Endothelial cell of umbilical vein (primary cell): ENCODE measurements at regions not wholly inside any gene's neighbourhood (a gene's known extent, or its start where the extent isn't known, plus 50 kb on each side); places are given as distances from the start of the nearest gene placed in this dataset.

Experiments used
- BruUV-seq: library from RNA; stranded (reverse); fragments of 400-500 nt; replicated peaks from 2 replicates; lab custom pipeline; 2021; lab: Mats Ljungman, UMichigan
- CTCF ChIA-PET: fragments of 300-600, 350-600 bp; sonication (Branson Sonifier 250); formaldehyde crosslinking; loops from one replicate; lab custom pipeline; 2021; ENCODE audit warnings: antibody characterized with exemption, inconsistent platforms; lab: Charles Lee
- POLR2A ChIA-PET: fragments of 300-600, 350-600 bp; sonication (Branson Sonifier 250); formaldehyde crosslinking; loops from one replicate; lab custom pipeline; 2021; ENCODE audit warnings: antibody characterized with exemption, inconsistent platforms; lab: Charles Lee
- DNase-seq: peaks from one replicate; pipeline ENCODE4 v3.0.0-alpha.2; 2011; ENCODE audit warnings: low read depth, low spot score
- FAIRE-seq: peaks from 2 replicates; lab custom pipeline; 2011; peaks lifted over from hg19 to GRCh38; lab: Jason Lieb, UNC
- H2AFZ ChIP-seq: 2 replicates; pipeline ENCODE4 v1.6.0; 2012; ENCODE audit warnings: low read depth, low read length, control low read depth, inconsistent platforms
- H3K27ac ChIP-seq: 2 replicates; pipeline ENCODE4 v1.5.1; 2011; ENCODE audit warnings: low read depth, mild to moderate bottlenecking, control low read depth, low read length, moderate library complexity; ENCODE audit not compliant: insufficient read depth
- H3K27me3 ChIP-seq, 2 experiments: 2 replicates each; pipeline versions ENCODE4 v1.6.0 to v1.6.1; 2011; ENCODE audit warnings: low read length in 2 of 2, mixed read lengths in 1 of 2; ENCODE audit not compliant: control insufficient read depth in 2 of 2, insufficient read depth in 2 of 2
- H3K36me3 ChIP-seq, 2 experiments: 2 replicates in 1 of 2; 3 replicates in 1 of 2; pipeline ENCODE4 v1.5.1; 2011; ENCODE audit warnings: low read length in 2 of 2, mild to moderate bottlenecking in 1 of 2, moderate library complexity in 1 of 2; ENCODE audit not compliant: control insufficient read depth in 2 of 2, insufficient read depth in 2 of 2; ENCODE audit errors: extremely low read depth in 1 of 2
- H3K4me1 ChIP-seq: 3 replicates; pipeline ENCODE4 v1.5.1; 2011; ENCODE audit warnings: mild to moderate bottlenecking, low read length; ENCODE audit not compliant: control insufficient read depth, insufficient read depth; ENCODE audit errors: extremely low read depth
- H3K4me2 ChIP-seq: 2 replicates; pipeline ENCODE4 v1.6.1; 2011; ENCODE audit warnings: low read length, control low read depth, mixed read lengths; ENCODE audit not compliant: insufficient read depth
- H3K4me3 ChIP-seq, 3 experiments: fragments of 200-600 bp in 1 of 3; sonication (generic), shearing (Covaris generic) in 1 of 3; replicated peaks in 1 of 3; 2 replicates each; pipeline ENCODE4 v1.5.1; 2011 to 2016; ENCODE audit warnings: control low read depth in 3 of 3, low read length in 3 of 3, mild to moderate bottlenecking in 2 of 3, inconsistent platforms in 1 of 3, low read depth in 1 of 3, moderate library complexity in 1 of 3; ENCODE audit not compliant: insufficient read depth in 1 of 3
- H3K79me2 ChIP-seq: 2 replicates; pipeline ENCODE4 v1.6.0; 2012; ENCODE audit warnings: low read length, inconsistent platforms; ENCODE audit not compliant: control insufficient read depth, insufficient read depth
- H3K9ac ChIP-seq: replicated peaks from 2 replicates; pipeline ENCODE3; 2011; ENCODE audit warnings: low read length, control low read depth; ENCODE audit not compliant: insufficient read depth; ENCODE audit errors: extremely low read depth
- H3K9me1 ChIP-seq: replicated peaks from 3 replicates; pipeline ENCODE4 v1.6.0; 2011; ENCODE audit warnings: mild to moderate bottlenecking, low read length; ENCODE audit not compliant: control insufficient read depth, insufficient read depth; ENCODE audit errors: extremely low read depth
- H3K9me3 ChIP-seq: replicated peaks from 2 replicates; pipeline ENCODE4 v1.5.1; 2012; ENCODE audit warnings: low read length, inconsistent platforms; ENCODE audit not compliant: control insufficient read depth, insufficient read depth
- H4K20me1 ChIP-seq: replicated peaks from 2 replicates; pipeline ENCODE3; 2011; ENCODE audit warnings: mild to moderate bottlenecking, low read length; ENCODE audit not compliant: control insufficient read depth, insufficient read depth; ENCODE audit errors: extremely low read depth
- EZH2 ChIP-seq: IDR thresholded peaks from 2 replicates; pipeline ENCODE4 v1.6.1; 2012; ENCODE audit warnings: borderline replicate concordance, low read depth, mild to moderate bottlenecking, moderate library complexity, low read length, inconsistent platforms; ENCODE audit not compliant: severe bottlenecking
- FOS ChIP-seq: IDR thresholded peaks from 2 replicates; pipeline ENCODE4 v1.6.1; 2011; ENCODE audit warnings: mild to moderate bottlenecking, low read length, moderate library complexity, borderline replicate concordance; ENCODE audit not compliant: insufficient read depth
- GATA2 ChIP-seq: IDR thresholded peaks from 2 replicates; pipeline ENCODE4 v1.7.0; 2011; ENCODE audit warnings: low read depth, mild to moderate bottlenecking, moderate library complexity, mixed read lengths, low read length; ENCODE audit not compliant: insufficient read length, insufficient read depth
- JUN ChIP-seq: IDR thresholded peaks from 2 replicates; pipeline ENCODE4 v1.6.1; 2011; ENCODE audit warnings: borderline replicate concordance, low read depth; ENCODE audit not compliant: insufficient read length, insufficient read depth
- MYC ChIP-seq: IDR thresholded peaks from one replicate; pipeline ENCODE4 v1.6.1; 2011; ENCODE audit warnings: mild to moderate bottlenecking, low read depth, low read length
- POLR2A ChIP-seq: IDR thresholded peaks from 2 replicates; pipeline ENCODE4 v1.6.1; 2012; ENCODE audit warnings: low read depth, mild to moderate bottlenecking, control low read depth, low read length
- POLR2AphosphoS5 ChIP-seq: IDR thresholded peaks from 2 replicates; pipeline ENCODE4 v1.6.1; 2012; ENCODE audit warnings: low read depth, mild to moderate bottlenecking, control low read depth, low read length, moderate library complexity; ENCODE audit not compliant: insufficient read depth
- dilution Hi-C: fragments of 300-500 bp; cut with MboI; formaldehyde crosslinking; loops from one replicate; pipeline ENCODE4 v1.15.0; 2019; ENCODE audit warnings: low sequenced_read_pairs; ENCODE audit not compliant: extremely low pct_ligation_motif_present
- intact Hi-C: fragments of 100-400 bp; cut with micrococcal nuclease; formaldehyde crosslinking; loops from one replicate; pipeline ENCODE4 v1.10.0; 2022
- TF ChIP-seq, protein P1 (sequence below), 2 donors: IDR thresholded peaks; 1 replicate in 1 of 2; 2 replicates in 1 of 2; pipeline ENCODE4 v1.5.1; 2011; ENCODE audit warnings: low read length in 2 of 2, mild to moderate bottlenecking in 2 of 2, moderate library complexity in 2 of 2, control low read depth in 1 of 2, inconsistent platforms in 1 of 2, low read depth in 1 of 2; ENCODE audit not compliant: insufficient read depth in 1 of 2; ENCODE audit errors: extremely low read depth in 1 of 2
- TF ChIP-seq, protein P2 (sequence below): IDR thresholded peaks from 2 replicates; pipeline ENCODE4 v1.6.1; 2011; ENCODE audit not compliant: insufficient read depth, insufficient read length

DNA sequence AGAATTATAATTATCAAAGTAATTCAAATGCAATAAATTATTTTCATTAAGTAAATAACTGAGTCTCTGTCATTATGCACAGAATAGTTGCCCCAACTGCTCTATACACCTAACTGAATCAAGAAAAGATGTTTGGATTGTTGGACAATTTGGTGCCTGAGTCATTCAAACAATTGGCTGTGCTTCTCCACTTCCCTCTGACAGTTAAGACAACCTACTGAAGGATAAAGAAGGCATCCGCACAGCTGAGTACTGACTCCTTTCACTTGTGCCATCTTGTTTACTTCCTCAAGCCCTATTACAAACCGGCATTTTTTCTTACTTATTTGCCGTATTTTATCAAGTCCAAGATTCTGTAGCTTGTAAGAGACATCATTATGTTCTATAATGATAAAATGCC lies 110.6 kb upstream of the C1QTNF7 start:
- Histone ChIP-seq H4K20me1 (no peaks in the 10 kb centered on the region), H3K79me2 (no peaks in the 10 kb centered on the region), H3K4me3 (no peak overlapping the region), H3K27ac (no peak overlapping the region), H3K9ac (no peak overlapping the region), H3K9me3 (no peaks in the 10 kb centered on the region), H3K36me3 (no peaks in the 10 kb centered on the region), H3K4me2 (no peak overlapping the region), H2AFZ (no peak overlapping the region), H3K9me1 (no peaks in the 10 kb centered on the region), H3K27me3 (no peaks in the 10 kb centered on the region), H3K4me1 (no peaks in the 10 kb centered on the region)
- dilution Hi-C loops = no loop called here
- CTCF ChIA-PET = no interaction called here
- no peak for TF ChIP-seq FOS
- TF ChIP-seq POLR2A = no peak
- no peak for TF ChIP-seq POLR2AphosphoS5
- no peak for TF ChIP-seq JUN
- TF ChIP-seq, protein P1, sequence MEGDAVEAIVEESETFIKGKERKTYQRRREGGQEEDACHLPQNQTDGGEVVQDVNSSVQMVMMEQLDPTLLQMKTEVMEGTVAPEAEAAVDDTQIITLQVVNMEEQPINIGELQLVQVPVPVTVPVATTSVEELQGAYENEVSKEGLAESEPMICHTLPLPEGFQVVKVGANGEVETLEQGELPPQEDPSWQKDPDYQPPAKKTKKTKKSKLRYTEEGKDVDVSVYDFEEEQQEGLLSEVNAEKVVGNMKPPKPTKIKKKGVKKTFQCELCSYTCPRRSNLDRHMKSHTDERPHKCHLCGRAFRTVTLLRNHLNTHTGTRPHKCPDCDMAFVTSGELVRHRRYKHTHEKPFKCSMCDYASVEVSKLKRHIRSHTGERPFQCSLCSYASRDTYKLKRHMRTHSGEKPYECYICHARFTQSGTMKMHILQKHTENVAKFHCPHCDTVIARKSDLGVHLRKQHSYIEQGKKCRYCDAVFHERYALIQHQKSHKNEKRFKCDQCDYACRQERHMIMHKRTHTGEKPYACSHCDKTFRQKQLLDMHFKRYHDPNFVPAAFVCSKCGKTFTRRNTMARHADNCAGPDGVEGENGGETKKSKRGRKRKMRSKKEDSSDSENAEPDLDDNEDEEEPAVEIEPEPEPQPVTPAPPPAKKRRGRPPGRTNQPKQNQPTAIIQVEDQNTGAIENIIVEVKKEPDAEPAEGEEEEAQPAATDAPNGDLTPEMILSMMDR (IDR thresholded peaks at IDR 0.05; ENCODE audit: extremely low read depth in 1 of 2, insufficient read depth in 1 of 2, low read depth in 1 of 2, low read length in 2 of 2) = no peak
- no peak for TF ChIP-seq EZH2
- TF ChIP-seq GATA2 = no peak
- TF ChIP-seq MYC = no peak
- TF ChIP-seq, protein P2, sequence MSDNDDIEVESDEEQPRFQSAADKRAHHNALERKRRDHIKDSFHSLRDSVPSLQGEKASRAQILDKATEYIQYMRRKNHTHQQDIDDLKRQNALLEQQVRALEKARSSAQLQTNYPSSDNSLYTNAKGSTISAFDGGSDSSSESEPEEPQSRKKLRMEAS = no peak
- no peak for DNase-seq
- no TSS peak for BruUV-seq
- intact Hi-C loops = no loop called here
- no peak for FAIRE-seq
- POLR2A ChIA-PET = no interaction called here
